GM23338 (cell line): ENCODE measurements at regions not wholly inside any gene's neighbourhood (a gene's known extent, or its start where the extent isn't known, plus 50 kb on each side); places are given as distances from the start of the nearest gene placed in this dataset.

Experiments
- ATAC-seq: fragments of 200-7000 bp; cut with Tn5 transposase; 3 replicates; pipeline ENCODE4 v1.9.1; 2020
- DNase-seq: peaks from one replicate; pipeline ENCODE4 v3.0.0-alpha.2; 2015; ENCODE audit warnings: low spot score
- H2AFZ ChIP-seq: fragments of 200-600 bp; sonication (generic); 2 replicates; pipeline ENCODE4 v1.8.0; 2016; ENCODE audit warnings: antibody characterized with exemption, mild to moderate bottlenecking, moderate library complexity
- H3F3A ChIP-seq: fragments of 200-600 bp; sonication (generic); replicated peaks from 2 replicates; pipeline ENCODE4 v1.8.0; 2017; ENCODE audit warnings: antibody characterized with exemption, mixed run types, low read depth
- H3K27ac ChIP-seq: fragments of 200-600 bp; sonication (generic); 2 replicates; pipeline ENCODE4 v1.6.1; 2016; ENCODE audit warnings: low read depth
- H3K27me3 ChIP-seq: fragments of 200-600 bp; sonication (generic); 2 replicates; pipeline ENCODE4 v1.8.0; 2016; ENCODE audit warnings: mild to moderate bottlenecking, mixed run types, moderate library complexity; ENCODE audit not compliant: insufficient read depth
- H3K36me3 ChIP-seq: fragments of 200-600 bp; sonication (generic); 2 replicates; pipeline ENCODE4 v1.8.0; 2016; ENCODE audit warnings: mild to moderate bottlenecking; ENCODE audit not compliant: insufficient read depth
- H3K4me1 ChIP-seq: fragments of 200-600 bp; sonication (generic); 2 replicates; pipeline ENCODE4 v1.8.0; 2016; ENCODE audit warnings: mild to moderate bottlenecking, moderate library complexity; ENCODE audit not compliant: insufficient read depth
- H3K4me2 ChIP-seq: fragments of 200-600 bp; sonication (generic); 2 replicates; pipeline ENCODE4 v1.7.1; 2017; ENCODE audit warnings: mixed run types
- H3K4me3 ChIP-seq: fragments of 200-600 bp; sonication (generic); 2 replicates; pipeline ENCODE4 v1.6.1; 2016; ENCODE audit warnings: mixed run types
- H3K79me2 ChIP-seq: fragments of 200-600 bp; sonication (generic); replicated peaks from 2 replicates; pipeline ENCODE4 v1.8.0; 2017; ENCODE audit warnings: mild to moderate bottlenecking; ENCODE audit not compliant: insufficient read depth
- H3K9me2 ChIP-seq: fragments of 200-600 bp; sonication (generic); 2 replicates; pipeline ENCODE4 v1.8.0; 2017; ENCODE audit not compliant: insufficient read depth
- H4K20me1 ChIP-seq: fragments of 200-600 bp; sonication (generic); replicated peaks from 2 replicates; pipeline ENCODE4 v1.8.0; 2017; ENCODE audit warnings: mild to moderate bottlenecking; ENCODE audit not compliant: insufficient read depth
- H3K27ac Mint-ChIP-seq: 2 replicates; pipeline ENCODE4 v1.8.0; 2020; ENCODE audit warnings: inconsistent platforms, mild to moderate bottlenecking, moderate library complexity, mixed read lengths
- H3K27me3 Mint-ChIP-seq: 3 replicates; pipeline ENCODE4 v1.8.0; 2022; ENCODE audit warnings: low read depth, mild to moderate bottlenecking, moderate library complexity, mixed read lengths, inconsistent platforms; ENCODE audit not compliant: insufficient read depth, poor library complexity
- H3K36me3 Mint-ChIP-seq: 3 replicates; pipeline ENCODE4 v1.8.0; 2021; ENCODE audit warnings: low read depth, mild to moderate bottlenecking, inconsistent platforms, moderate library complexity, mixed read lengths
- H3K4me1 Mint-ChIP-seq: 3 replicates; pipeline ENCODE4 v1.8.0; 2020; ENCODE audit warnings: mild to moderate bottlenecking, inconsistent platforms, mixed read lengths
- H3K4me3 Mint-ChIP-seq: 3 replicates; pipeline ENCODE4 v1.8.0; 2021; ENCODE audit warnings: moderate library complexity, mild to moderate bottlenecking, inconsistent platforms, mixed read lengths
- H3K9me3 Mint-ChIP-seq: 3 replicates; pipeline ENCODE4 v1.8.0; 2020; ENCODE audit warnings: moderate library complexity, mild to moderate bottlenecking, inconsistent platforms, mixed read lengths
- CREB1 ChIP-seq: fragments of 250-450 bp; sonication (Bioruptor Pico); IDR thresholded peaks from 2 replicates; pipeline ENCODE4 v1.5.0; 2020; ENCODE audit warnings: low read depth, mild to moderate bottlenecking, moderate library complexity
- CTCF ChIP-seq, 2 experiments: fragments of 200-600 bp in 1 of 2; sonication (generic) in 1 of 2; conservative IDR thresholded peaks; 2 replicates each; pipeline versions ENCODE4 v1.5.1 to v1.6.1; 2016 to 2017; ENCODE audit warnings: antibody characterized with exemption in 2 of 2, low read depth in 2 of 2, mild to moderate bottlenecking in 2 of 2, moderate library complexity in 1 of 2
- ETS1 ChIP-seq: IDR thresholded peaks from 2 replicates; pipeline ENCODE4 v1.6.1; 2016; ENCODE audit warnings: antibody characterized with exemption
- EZH2 ChIP-seq: fragments of 200-600 bp; sonication (generic); IDR thresholded peaks from one replicate; pipeline ENCODE4 v1.8.0; 2017; ENCODE audit warnings: antibody characterized with exemption, mild to moderate bottlenecking, low read depth; ENCODE audit not compliant: unreplicated experiment
- EZH2phosphoT487 ChIP-seq: fragments of 200-600 bp; sonication (generic); IDR thresholded peaks from one replicate; pipeline ENCODE4 v1.8.1; 2018; ENCODE audit warnings: antibody characterized with exemption; ENCODE audit not compliant: unreplicated experiment
- JUNB ChIP-seq: IDR thresholded peaks from one replicate; pipeline ENCODE4 v1.6.1; 2016; ENCODE audit warnings: antibody characterized with exemption; ENCODE audit not compliant: unreplicated experiment
- NANOG ChIP-seq: IDR thresholded peaks from 2 replicates; pipeline ENCODE4 v1.6.1; 2016; ENCODE audit warnings: antibody characterized with exemption, borderline replicate concordance
- POLR2AphosphoS5 ChIP-seq: IDR thresholded peaks from 2 replicates; pipeline ENCODE4 v1.6.1; 2016; ENCODE audit warnings: antibody characterized with exemption, low read depth
- REST ChIP-seq: IDR thresholded peaks from one replicate; pipeline ENCODE4 v1.6.1; 2018; ENCODE audit warnings: antibody characterized with exemption; ENCODE audit not compliant: unreplicated experiment
- STAT1 ChIP-seq: IDR thresholded peaks from one replicate; pipeline ENCODE4 v1.6.1; 2016; ENCODE audit warnings: antibody characterized with exemption; ENCODE audit not compliant: unreplicated experiment
- ZNF114 ChIP-seq: fragments of 250-450 bp; sonication (Bioruptor Pico); IDR thresholded peaks from 2 replicates; pipeline ENCODE4 v1.5.0; 2020; ENCODE audit warnings: mild to moderate bottlenecking, moderate library complexity
- ZNF331 ChIP-seq: fragments of 250-450 bp; sonication (Bioruptor Pico); IDR thresholded peaks from 2 replicates; pipeline ENCODE4 v1.5.0; 2020; ENCODE audit warnings: low read depth, mild to moderate bottlenecking, moderate library complexity
- ZNF462 ChIP-seq: fragments of 250-450 bp; sonication (Bioruptor Pico); IDR thresholded peaks from 2 replicates; pipeline ENCODE4 v1.5.0; 2020; ENCODE audit warnings: mild to moderate bottlenecking, moderate library complexity

GRCh38 chr16:63995025-63995424 is 1126.8 kb downstream of the CDH11 start:
- ATAC-seq: no peak
- no peaks in the 10 kb centered on the region for H4K20me1 ChIP-seq
- H3K27me3 Mint-ChIP-seq: peaks cover 1% of the 10 kb centered on the region
- H3K27ac ChIP-seq: no peak overlapping the region
- no peaks in the 10 kb centered on the region for H3K27me3 ChIP-seq
- H3K36me3 ChIP-seq: no peaks in the 10 kb centered on the region
- peaks cover 12% of the 10 kb centered on the region for H3K4me1 Mint-ChIP-seq
- H3K4me3 ChIP-seq: no peak overlapping the region
- TF ChIP-seq NANOG (no peak), CREB1 (no peak), JUNB (no peak), CTCF (conservative IDR thresholded peaks at IDR 0.05; ENCODE audit: low read depth in 2 of 2) (no peak), REST (no peak), EZH2phosphoT487 (no peak), ZNF462 (no peak), STAT1 (no peak), EZH2 (no peak), ETS1 (no peak), POLR2AphosphoS5 (no peak), ZNF114 (CRISPR knock-in tag) (no peak), ZNF331 (CRISPR knock-in tag) (no peak)
- no peaks in the 10 kb centered on the region for H3K4me1 ChIP-seq
- H3K9me2 ChIP-seq: no peaks in the 10 kb centered on the region
- no peaks in the 10 kb centered on the region for H3F3A ChIP-seq
- H3K4me2 ChIP-seq: no peak overlapping the region
- H3K36me3 Mint-ChIP-seq: no peaks in the 10 kb centered on the region; the same call in 2 of the 3 replicates
- H3K9me3 Mint-ChIP-seq: peaks cover 2% of the 10 kb centered on the region; the same call in 1 of the 3 replicates
- no peak overlapping the region; the same call in 1 of the 2 replicates for H2AFZ ChIP-seq
- no peak overlapping the region for H3K4me3 Mint-ChIP-seq
- H3K79me2 ChIP-seq: no peaks in the 10 kb centered on the region
- no peak overlapping the region for H3K27ac Mint-ChIP-seq
- DNase-seq: no peak
